HEK293 (cell line): ENCODE measurements at regions not wholly inside any gene's neighbourhood (a gene's known extent, or its start where the extent isn't known, plus 50 kb on each side); places are given as distances from the start of the nearest gene placed in this dataset.

Experiments used
- CTCF ChIA-PET: fragments of 350-600 bp; formaldehyde crosslinking; extraction: SDS; loops from one replicate; lab custom pipeline; 2021; ENCODE audit warnings: antibody characterized with exemption; lab: Yijun Ruan, JAX
- POLR2A ChIA-PET: fragments of 300-600 bp; formaldehyde crosslinking; extraction: SDS; loops from one replicate; lab custom pipeline; 2020; ENCODE audit warnings: antibody characterized with exemption, inconsistent platforms; lab: Yijun Ruan, JAX
- H3K27ac ChIP-seq: fragments of 200-500 bp; sonication (Bioruptor generic); 2 replicates; pipeline ENCODE4 v1.5.1; 2014; ENCODE audit warnings: low read depth, low read length, control low read depth, inconsistent platforms; ENCODE audit errors: extremely low read depth
- H3K36me3 ChIP-seq, 2 experiments: fragments of 200-500 bp in 1 of 2; sonication (Bioruptor generic) in 1 of 2; 1 replicate in 1 of 2; 2 replicates in 1 of 2; pipeline ENCODE4 v1.5.1; 2014 to 2017; ENCODE audit warnings: inconsistent platforms in 2 of 2, low read length in 2 of 2; ENCODE audit not compliant: control insufficient read depth in 2 of 2, insufficient read depth in 1 of 2
- H3K4me1 ChIP-seq: fragments of 200-500 bp; sonication (Bioruptor generic); 2 replicates; pipeline ENCODE4 v1.5.1; 2014; ENCODE audit warnings: mild to moderate bottlenecking, low read length, inconsistent platforms; ENCODE audit not compliant: control insufficient read depth, insufficient read depth
- H3K4me3 ChIP-seq: 2 replicates; pipeline ENCODE4 v1.5.1; 2011; ENCODE audit warnings: low read depth, mild to moderate bottlenecking, control low read depth, low read length, moderate library complexity
- H3K9me3 ChIP-seq: fragments of 200-500 bp; sonication (Bioruptor generic); 2 replicates; pipeline ENCODE4 v1.5.1; 2014; ENCODE audit warnings: low read depth, low read length, inconsistent platforms; ENCODE audit not compliant: control insufficient read depth, insufficient read depth
- BCL6B ChIP-seq: fragments of 450-650 bp; formaldehyde crosslinking; IDR thresholded peaks from 2 replicates; pipeline ENCODE4 v1.5.1; 2017; ENCODE audit warnings: missing biosample characterization, missing genetic modification characterization
- EGR2 ChIP-seq: fragments of 450-650 bp; formaldehyde crosslinking; IDR thresholded peaks from 2 replicates; pipeline ENCODE4 v1.5.1; 2016; ENCODE audit warnings: low read depth, missing biosample characterization, missing genetic modification characterization
- GLIS1 ChIP-seq: fragments of 450-650 bp; formaldehyde crosslinking; IDR thresholded peaks from 2 replicates; pipeline ENCODE4 v1.5.1; 2016; ENCODE audit warnings: missing biosample characterization, missing genetic modification characterization
- HIC1 ChIP-seq: fragments of 450-650 bp; formaldehyde crosslinking; IDR thresholded peaks from 2 replicates; pipeline ENCODE4 v1.5.1; 2016; ENCODE audit warnings: missing biosample characterization, missing genetic modification characterization
- HOXA7 ChIP-seq: sonication (generic); formaldehyde crosslinking; IDR thresholded peaks from 2 replicates; pipeline ENCODE4 v1.8.1; 2022; ENCODE audit warnings: missing genetic modification reagents, borderline replicate concordance
- MZF1 ChIP-seq: fragments of 450-650 bp; formaldehyde crosslinking; IDR thresholded peaks from 2 replicates; pipeline ENCODE4 v1.5.1; 2017; ENCODE audit warnings: missing biosample characterization, missing genetic modification characterization, borderline replicate concordance
- PRDM1 ChIP-seq: fragments of 450-650 bp; formaldehyde crosslinking; IDR thresholded peaks from 2 replicates; pipeline ENCODE4; 2016; ENCODE audit warnings: missing biosample characterization, missing genetic modification characterization
- ZBTB11 ChIP-seq: fragments of 450-650 bp; formaldehyde crosslinking; conservative IDR thresholded peaks from 2 replicates; pipeline ENCODE4 v1.5.1; 2016; ENCODE audit warnings: low read depth, missing biosample characterization, missing genetic modification characterization
- ZBTB20 ChIP-seq: fragments of 450-650 bp; formaldehyde crosslinking; IDR thresholded peaks from 2 replicates; pipeline ENCODE4 v1.5.1; 2016; ENCODE audit warnings: missing biosample characterization, missing genetic modification characterization
- ZFP41 ChIP-seq: fragments of 450-650 bp; formaldehyde crosslinking; IDR thresholded peaks from 2 replicates; pipeline ENCODE4 v1.5.1; 2016; ENCODE audit warnings: missing biosample characterization, missing genetic modification characterization, borderline replicate concordance
- ZNF133 ChIP-seq: fragments of 450-650 bp; formaldehyde crosslinking; IDR thresholded peaks from 2 replicates; pipeline ENCODE4 v1.5.1; 2016; ENCODE audit warnings: missing biosample characterization, missing genetic modification characterization
- ZNF148 ChIP-seq: fragments of 450-650 bp; formaldehyde crosslinking; IDR thresholded peaks from 2 replicates; pipeline ENCODE4 v1.5.0; 2017; ENCODE audit warnings: missing biosample characterization, missing genetic modification characterization, borderline replicate concordance
- ZNF221 ChIP-seq: fragments of 450-650 bp; formaldehyde crosslinking; IDR thresholded peaks from 2 replicates; pipeline ENCODE4 v1.5.1; 2017; ENCODE audit warnings: missing biosample characterization, missing genetic modification characterization, borderline replicate concordance
- ZNF24 ChIP-seq: fragments of 450-650 bp; formaldehyde crosslinking; IDR thresholded peaks from 2 replicates; pipeline ENCODE4 v1.5.1; 2016; ENCODE audit warnings: missing biosample characterization, missing genetic modification characterization
- ZNF280C ChIP-seq: fragments of 450-650 bp; formaldehyde crosslinking; IDR thresholded peaks from 2 replicates; pipeline ENCODE4 v1.5.1; 2016; ENCODE audit warnings: missing biosample characterization, missing genetic modification characterization
- ZNF48 ChIP-seq: fragments of 450-650 bp; formaldehyde crosslinking; IDR thresholded peaks from 2 replicates; pipeline ENCODE4 v1.5.1; 2016; ENCODE audit warnings: missing biosample characterization, missing genetic modification characterization
- ZNF514 ChIP-seq: fragments of 450-650 bp; formaldehyde crosslinking; IDR thresholded peaks from 2 replicates; pipeline ENCODE4 v1.5.1; 2016; ENCODE audit warnings: missing biosample characterization, missing genetic modification characterization
- ZNF544 ChIP-seq: fragments of 450-650 bp; formaldehyde crosslinking; IDR thresholded peaks from 2 replicates; pipeline ENCODE4 v1.5.0; 2017; ENCODE audit warnings: missing biosample characterization, missing genetic modification characterization
- ZNF555 ChIP-seq: fragments of 450-650 bp; formaldehyde crosslinking; conservative IDR thresholded peaks from 2 replicates; pipeline ENCODE4 v1.5.1; 2017; ENCODE audit warnings: missing biosample characterization, mild to moderate bottlenecking, missing genetic modification characterization, inconsistent platforms
- ZNF596 ChIP-seq: fragments of 450-650 bp; IDR thresholded peaks from 2 replicates; pipeline ENCODE4 v1.5.0; 2018; ENCODE audit warnings: missing biosample characterization, mild to moderate bottlenecking, missing genetic modification characterization, moderate library complexity
- ZNF664 ChIP-seq: fragments of 450-650 bp; formaldehyde crosslinking; IDR thresholded peaks from 2 replicates; pipeline ENCODE4 v1.5.1; 2016; ENCODE audit warnings: missing biosample characterization, missing genetic modification characterization
- ZNF785 ChIP-seq: fragments of 450-650 bp; formaldehyde crosslinking; IDR thresholded peaks from 2 replicates; pipeline ENCODE4 v1.5.1; 2016; ENCODE audit warnings: missing biosample characterization, missing genetic modification characterization
- TF ChIP-seq, protein P1 (sequence below): fragments of 450-650 bp; formaldehyde crosslinking; IDR thresholded peaks from 2 replicates; pipeline ENCODE4 v1.5.1; 2016; ENCODE audit warnings: missing biosample characterization, missing genetic modification characterization

GRCh38 chr2:120805011-120805410 lies 69.3 kb downstream of the GLI2 start:
- no peak overlapping the region for H3K27ac ChIP-seq
- H3K4me3 ChIP-seq, result no peak overlapping the region
- ChIA-PET CTCF (interaction anchor here (0.6 kb wide), 1 partner anchor 73 kb away, joined by 4 read pairs; no protein-coding TSS in a partner anchor), POLR2A (no interaction called here)
- H3K4me1 ChIP-seq, result peaks cover 9% of the 10 kb centered on the region
- no peaks in the 10 kb centered on the region for H3K9me3 ChIP-seq
- TF ChIP-seq ZNF514 (tag by site-specific recombination), result no peak
- no peak for TF ChIP-seq HOXA7
- TF ChIP-seq ZNF48 (tag by site-specific recombination), result no peak
- no peak for TF ChIP-seq ZNF596 (tag by site-specific recombination)
- no peak for TF ChIP-seq EGR2 (tag by site-specific recombination)
- TF ChIP-seq BCL6B, result no peak
- H3K36me3 ChIP-seq, result peaks cover 0 to 13% of the 10 kb centered on the region in 2 experiments; a peak in 1 of 3 replicates

- ChIA-PET POLR2A (no interaction called here), CTCF (interaction anchor here (0.6 kb wide), 1 partner anchor 74 kb away, joined by 4 read pairs; no protein-coding TSS in a partner anchor)
- no peak for TF ChIP-seq ZBTB11 (tag by site-specific recombination)
- no peak for TF ChIP-seq ZNF148
- no peak for TF ChIP-seq MZF1 (tag by site-specific recombination)
- TF ChIP-seq GLIS1 (tag by site-specific recombination), result no peak
- no peak for TF ChIP-seq HIC1 (tag by site-specific recombination)
- no peak for TF ChIP-seq ZNF555 (tag by site-specific recombination)
- no peak for TF ChIP-seq ZNF280C (tag by site-specific recombination)
- TF ChIP-seq ZNF785 (tag by site-specific recombination), result no peak
- no peak for TF ChIP-seq ZNF544 (tag by site-specific recombination)
- TF ChIP-seq, protein P1, sequence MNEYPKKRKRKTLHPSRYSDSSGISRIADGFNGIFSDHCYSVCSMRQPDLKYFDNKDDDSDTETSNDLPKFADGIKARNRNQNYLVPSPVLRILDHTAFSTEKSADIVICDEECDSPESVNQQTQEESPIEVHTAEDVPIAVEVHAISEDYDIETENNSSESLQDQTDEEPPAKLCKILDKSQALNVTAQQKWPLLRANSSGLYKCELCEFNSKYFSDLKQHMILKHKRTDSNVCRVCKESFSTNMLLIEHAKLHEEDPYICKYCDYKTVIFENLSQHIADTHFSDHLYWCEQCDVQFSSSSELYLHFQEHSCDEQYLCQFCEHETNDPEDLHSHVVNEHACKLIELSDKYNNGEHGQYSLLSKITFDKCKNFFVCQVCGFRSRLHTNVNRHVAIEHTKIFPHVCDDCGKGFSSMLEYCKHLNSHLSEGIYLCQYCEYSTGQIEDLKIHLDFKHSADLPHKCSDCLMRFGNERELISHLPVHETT, result no peak
- TF ChIP-seq ZNF221 (tag by site-specific recombination), result no peak
- no peak for TF ChIP-seq ZFP41 (tag by site-specific recombination)
- no peak for TF ChIP-seq ZNF24 (tag by site-specific recombination)
- no peak for TF ChIP-seq ZNF664 (tag by site-specific recombination)
- TF ChIP-seq ZNF133 (tag by site-specific recombination), result no peak
- no peak for TF ChIP-seq PRDM1 (tag by site-specific recombination)
- no peak for TF ChIP-seq ZBTB20 (tag by site-specific recombination)
Observed at GRCh38 chr2:120805602-120806001, 69.9 kb downstream of the GLI2 start.

More at GRCh38 chr2:120805602-120806001, 69.9 kb downstream of the GLI2 start:
- H3K36me3 ChIP-seq, result peaks cover 0 to 13% of the 10 kb centered on the region in 2 experiments; a peak in 1 of 3 replicates
- no peak overlapping the region for H3K4me3 ChIP-seq
- no peak overlapping the region for H3K27ac ChIP-seq
- no peaks in the 10 kb centered on the region for H3K9me3 ChIP-seq
- peaks cover 9% of the 10 kb centered on the region for H3K4me1 ChIP-seq
